MV-4-11 (cell line): ENCODE measurements at regions not wholly inside any gene's neighbourhood (a gene's known extent, or its start where the extent isn't known, plus 50 kb on each side); places are given as distances from the start of the nearest gene placed in this dataset.
"Not testable (repeated sequence)": the region's sequence is repeated elsewhere in the genome, so short reads cannot be mapped to it uniquely, and the experiment has no call there.

Source experiments
- DNase-seq: peaks from one replicate; lab custom pipeline; 2025; lab: John Stamatoyannopoulos, UW

GRCh38 chr1:166391279-166392066 is 224.7 kb upstream of the FAM78B start:
- DNase-seq, result no peak

GRCh38 chr1:166395729-166396128 is 228.9 kb upstream of the FAM78B start:
- DNase-seq, result no peak

DNA sequence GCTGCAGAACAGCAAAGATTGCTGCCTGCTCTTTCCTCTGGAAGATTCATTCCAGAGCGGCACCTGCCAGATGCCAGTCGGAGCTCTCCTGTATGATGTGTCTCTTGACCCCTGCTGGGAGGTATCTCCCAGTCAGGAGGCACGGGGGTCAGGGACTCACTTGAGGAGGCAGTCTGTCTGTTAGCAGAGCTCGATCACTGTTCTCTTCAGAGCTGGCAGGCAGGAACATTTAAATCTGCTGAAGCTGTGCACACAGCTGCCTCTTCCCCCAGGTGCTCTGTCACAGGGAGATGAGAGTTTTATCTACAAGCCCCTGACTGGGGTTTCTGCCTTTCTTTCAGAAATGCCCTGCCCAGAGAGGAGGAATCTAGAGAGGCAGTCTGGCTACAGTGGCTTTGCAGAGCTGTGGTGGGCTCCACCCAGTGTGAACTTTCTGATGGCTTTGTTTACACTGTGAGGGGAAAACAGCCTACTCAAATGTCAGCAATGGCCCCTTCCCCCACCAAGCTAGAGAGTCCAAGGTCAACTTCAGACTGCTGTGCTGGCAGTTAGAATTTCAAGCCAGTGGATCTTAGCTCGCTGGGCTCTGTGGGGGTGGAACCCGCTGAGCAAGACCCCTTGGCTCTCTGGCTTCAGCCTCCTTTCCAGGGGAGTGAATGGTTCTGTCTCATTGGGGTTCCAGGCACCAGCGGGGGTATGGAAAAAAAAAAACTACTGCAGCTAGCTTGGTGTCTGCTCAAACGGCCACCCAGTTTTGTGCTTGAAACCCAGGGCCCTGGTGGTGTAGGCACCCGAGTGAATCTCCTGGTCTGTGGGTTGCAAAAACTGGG is 242.7 kb upstream of the FAM78B start:
- DNase-seq, result not testable (repeated sequence)

DNA sequence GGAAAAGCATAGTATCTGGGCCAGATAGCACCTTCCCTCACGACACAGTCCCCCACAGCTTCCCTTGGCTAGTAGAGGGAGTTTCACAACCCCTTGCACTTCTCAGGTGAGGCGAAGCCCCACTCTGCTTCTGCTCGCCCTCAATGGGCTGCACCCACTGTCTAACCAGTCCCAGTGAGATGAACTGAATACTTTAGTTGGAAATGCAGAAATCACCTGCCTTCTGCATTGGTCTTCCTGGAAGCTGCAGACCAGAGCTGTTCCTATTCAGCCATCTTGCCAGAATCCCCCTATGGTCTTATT is 243.2 kb upstream of the FAM78B start:
- no peak for DNase-seq

- not testable (repeated sequence) for DNase-seq
Observed at GRCh38 chr1:166416831-166417230, 250.0 kb upstream of the FAM78B start.

DNA sequence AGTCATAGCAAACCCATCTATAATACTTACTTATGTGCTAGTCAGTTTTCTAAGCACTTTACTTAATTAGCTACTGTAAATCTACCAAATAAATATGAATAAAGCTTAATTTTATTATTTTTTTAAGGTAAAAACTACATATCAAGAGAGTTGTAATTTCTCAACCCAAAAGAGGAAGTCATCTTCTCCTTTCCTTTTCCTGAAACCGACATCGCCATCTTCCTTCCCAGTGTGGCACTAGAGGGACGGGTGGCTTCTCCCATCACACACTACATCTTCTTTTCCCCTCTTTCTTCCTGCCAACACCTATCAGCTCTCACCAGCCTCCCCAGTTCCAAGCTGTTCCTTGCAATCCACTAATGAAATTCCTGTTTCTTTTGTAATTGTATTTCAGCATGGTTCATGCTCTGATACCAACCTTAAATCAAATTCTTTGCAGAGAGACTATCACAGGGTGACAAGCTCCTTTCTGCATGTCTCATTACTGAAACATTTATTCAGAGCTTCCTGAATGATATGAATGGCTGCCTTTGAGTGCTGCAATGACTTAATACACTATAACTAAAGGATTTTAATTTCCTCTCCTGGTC is 251.6 kb upstream of the FAM78B start:
- peak; percentile 6 for DNase-seq

DNA sequence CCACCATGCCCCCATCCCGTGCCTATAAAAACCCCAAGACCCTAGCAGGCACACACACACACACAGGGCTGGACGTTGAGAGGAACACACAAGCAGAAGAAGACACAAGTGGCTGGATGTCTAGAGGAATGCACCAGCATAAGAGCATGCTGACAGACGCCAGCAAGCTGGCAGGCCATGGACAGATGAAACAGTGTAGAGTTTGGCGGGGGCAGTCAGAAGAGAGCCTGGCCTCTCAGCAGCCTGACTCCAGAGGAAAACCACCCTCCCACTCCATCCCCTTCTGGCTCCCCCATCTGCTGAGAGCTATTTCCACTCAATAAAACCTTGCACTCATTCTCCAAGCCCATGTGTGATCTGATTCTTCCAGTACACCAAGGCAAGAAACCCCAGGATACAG is 255.8 kb upstream of the FAM78B start:
- DNase-seq, result not testable (repeated sequence)

GRCh38 chr1:166432655-166433054 is 265.9 kb upstream of the FAM78B start:
- DNase-seq, result peak; percentile 82

DNA sequence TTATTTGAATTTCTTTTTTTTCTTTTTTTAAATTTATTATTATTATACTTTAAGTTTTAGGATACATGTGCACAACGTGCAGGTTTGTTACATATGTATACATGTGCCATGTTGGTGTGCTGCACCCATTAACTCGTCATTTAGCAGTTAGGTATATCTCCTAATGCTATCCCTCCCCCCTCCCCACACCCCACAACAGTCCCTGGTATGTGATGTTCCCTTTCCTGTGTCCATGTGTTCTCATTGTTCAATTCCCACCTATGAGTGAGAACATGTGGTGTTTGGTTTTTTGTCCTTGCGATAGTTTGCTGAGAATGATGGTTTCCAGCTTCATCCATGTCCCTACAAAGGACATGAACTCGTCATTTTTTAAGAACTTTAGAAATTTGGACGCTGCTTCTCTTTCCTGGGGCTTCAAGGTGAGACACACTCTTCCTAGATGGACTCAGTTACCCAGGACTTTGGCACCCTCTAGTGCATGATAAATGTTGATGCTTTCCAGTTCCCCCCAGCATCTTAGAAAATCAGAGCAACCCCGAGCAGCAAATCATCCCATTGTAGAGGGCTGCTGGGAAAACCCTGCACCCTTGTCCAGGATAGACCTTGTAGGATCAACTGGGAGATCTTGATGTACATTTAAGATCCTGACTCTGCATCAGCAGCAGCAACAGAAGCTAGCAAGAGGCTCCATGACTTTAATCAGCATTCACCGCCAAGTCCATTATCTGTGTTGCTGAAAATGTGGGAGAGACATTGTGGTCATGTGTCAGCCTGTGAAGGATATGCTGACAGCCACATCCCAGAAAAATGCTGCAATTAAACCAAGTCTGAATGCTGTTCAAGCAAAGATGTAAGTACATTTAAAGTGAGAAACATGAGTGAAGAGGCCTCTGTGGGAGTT is 266.9 kb upstream of the FAM78B start:
- peak; percentile 13 for DNase-seq

DNA sequence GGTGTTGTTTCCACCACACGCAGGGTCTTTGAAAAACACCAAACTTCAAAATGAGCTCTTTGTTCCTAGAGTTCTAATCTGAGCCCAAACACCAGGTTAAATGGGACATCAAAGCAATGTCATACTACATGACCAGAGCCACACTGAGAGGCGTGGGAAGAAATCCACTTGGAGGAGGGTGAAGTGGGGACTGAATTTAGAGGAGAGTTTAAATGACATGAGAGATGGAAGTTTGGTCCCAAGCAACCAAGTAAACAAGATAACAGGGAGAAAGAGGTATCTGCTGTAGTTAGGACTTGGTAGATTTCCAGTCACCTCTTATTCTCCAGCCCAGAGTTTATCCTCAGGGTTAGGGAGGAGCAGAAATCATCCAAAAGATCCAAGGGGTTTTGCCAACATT is 290.9 kb upstream of the FAM78B start:
- no peak for DNase-seq

- DNase-seq, result no peak
Observed at GRCh38 chr1:166464333-166464732, 297.5 kb upstream of the FAM78B start.

- no peak for DNase-seq
Observed at GRCh38 chr1:166470014-166470413, 303.2 kb upstream of the FAM78B start.

DNA sequence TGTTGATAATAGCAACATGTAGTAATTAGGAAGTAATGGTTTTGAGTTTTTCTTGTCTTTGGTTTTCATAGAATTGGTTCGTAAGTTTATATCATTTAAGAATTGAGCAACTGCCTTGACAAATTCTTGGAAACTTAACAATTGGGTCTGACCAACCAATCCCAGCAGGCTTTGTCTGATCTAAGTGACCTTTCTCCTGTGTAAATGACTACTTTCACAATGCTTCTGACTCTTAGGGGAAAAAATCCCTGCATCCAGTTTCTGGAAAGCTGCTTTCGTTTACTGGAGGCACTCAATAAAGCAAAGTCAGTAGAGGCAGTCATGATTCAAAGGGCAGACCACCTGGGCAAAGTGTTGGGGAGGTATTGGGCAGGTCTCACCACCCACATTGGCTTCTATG is 303.6 kb upstream of the FAM78B start:
- DNase-seq, result no peak

DNA sequence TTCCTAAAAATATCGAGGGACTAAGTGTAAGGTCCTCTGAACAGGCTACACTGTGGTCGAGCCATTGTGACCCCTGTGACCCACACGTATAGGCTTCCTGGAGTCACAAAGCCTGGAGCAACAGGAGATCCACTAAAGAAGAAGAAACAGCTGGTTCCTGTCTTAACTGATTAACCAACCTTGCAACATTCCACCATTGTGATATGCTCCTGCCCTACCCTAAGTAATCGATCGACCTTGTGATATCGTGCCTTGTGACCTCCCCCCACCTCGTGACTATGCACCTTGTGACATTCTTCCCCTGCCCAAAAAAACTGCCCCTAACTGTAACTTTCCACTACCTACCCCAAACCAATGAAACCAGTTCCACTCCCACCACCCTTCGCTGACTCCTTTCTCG is 304.6 kb upstream of the FAM78B start:
- DNase-seq, result no peak

- no peak for DNase-seq
Observed at GRCh38 chr1:166479052-166479631, 312.3 kb upstream of the FAM78B start.

GRCh38 chr1:166484471-166484870 is 317.7 kb upstream of the FAM78B start:
- no peak for DNase-seq

GRCh38 chr1:166484871-166485270 is 318.1 kb upstream of the FAM78B start:
- no peak for DNase-seq

DNA sequence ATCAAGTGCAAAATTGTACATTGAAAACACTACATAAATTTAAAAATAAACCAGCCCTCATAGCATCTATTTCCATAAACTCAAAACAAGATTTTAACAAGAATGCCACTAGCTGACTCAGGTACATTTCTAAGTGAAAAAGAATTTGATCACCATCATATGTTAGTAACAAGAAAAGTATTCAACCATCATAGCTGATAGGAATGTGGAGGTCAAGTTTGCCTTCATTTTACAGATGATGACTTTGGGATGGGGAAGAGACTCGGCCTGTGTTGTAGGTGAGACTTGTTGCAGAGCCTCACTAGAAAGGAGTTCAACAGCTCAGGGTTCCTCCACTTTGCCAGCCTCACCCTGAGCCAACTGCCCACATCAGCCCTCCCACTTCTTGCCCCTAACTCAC is 318.8 kb upstream of the FAM78B start:
- no peak for DNase-seq

GRCh38 chr1:166488327-166488726 is 321.5 kb upstream of the FAM78B start:
- DNase-seq, result no peak

GRCh38 chr1:166489356-166489669 is 322.5 kb upstream of the FAM78B start:
- DNase-seq, result peak; percentile 47

DNA sequence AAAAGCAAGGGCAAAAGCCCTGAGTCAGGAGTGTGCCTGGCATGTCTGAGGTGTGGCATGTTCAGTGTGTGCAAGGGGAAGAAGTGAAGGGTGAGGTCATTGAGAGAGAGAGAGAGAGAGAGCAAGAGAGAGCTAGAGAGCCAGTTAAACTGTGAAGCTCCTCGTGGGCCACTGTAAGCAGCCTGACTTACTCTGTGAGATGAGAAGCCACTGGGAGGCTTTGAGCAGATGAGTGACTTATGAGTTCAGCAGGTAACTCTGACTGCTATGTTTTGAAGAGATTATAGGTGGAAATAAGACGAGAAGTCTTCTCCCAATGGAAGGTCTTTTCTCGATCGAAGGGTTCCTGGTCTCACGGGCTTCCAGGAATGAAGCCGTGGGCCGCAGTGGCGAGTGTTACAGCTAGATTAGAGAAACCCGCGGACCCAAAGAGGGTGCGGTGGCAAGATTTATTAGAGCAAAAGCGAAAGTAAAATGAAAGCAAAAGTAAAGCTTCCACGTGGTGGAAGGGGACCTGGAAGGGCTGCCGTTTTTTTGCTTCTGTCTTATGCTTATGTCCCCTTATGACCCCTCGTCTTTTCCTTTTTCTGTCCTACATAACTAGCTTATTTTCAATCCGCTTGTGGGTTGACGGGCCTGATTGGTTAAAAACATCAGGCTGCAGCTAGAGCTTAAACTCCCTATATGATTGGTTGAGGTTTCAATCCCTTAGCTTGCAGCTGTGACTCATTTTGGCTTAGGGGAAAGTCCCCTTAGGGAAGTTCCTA is 323.1 kb upstream of the FAM78B start:
- peak; percentile 90 for DNase-seq
